ENCODE measurements at regions not wholly inside any gene's neighbourhood (a gene's known extent, or its start where the extent isn't known, plus 50 kb on each side); places are given as distances from the start of the nearest gene placed in this dataset.

GRCh38 chr3:116971531-116971930, 262.0 kb downstream of the TUSC7 start:
- DNase-seq = no peak
- Histone ChIP-seq H3K79me2 (ENCODE audit: low read length) (no peaks in the 10 kb centered on the region), H3K9ac (ENCODE audit: low read length) (no peak overlapping the region), H3K9me2 (replicated peaks; ENCODE audit: insufficient read depth, low read length) (no peaks in the 10 kb centered on the region), H3K4me3 (ENCODE audit: low read length) (no peak overlapping the region), H4K20me1 (ENCODE audit: insufficient read depth, low read length) (no peaks in the 10 kb centered on the region), H3F3A (ENCODE audit: insufficient read depth, low read length) (no peaks in the 10 kb centered on the region), H3K4me2 (ENCODE audit: low read depth, low read length) (no peak overlapping the region), H3K36me3 (replicated peaks; ENCODE audit: insufficient read depth, low read length) (no peaks in the 10 kb centered on the region), H2AFZ (ENCODE audit: low read length) (no peak overlapping the region), H3K27me3 (replicated peaks; ENCODE audit: insufficient read depth, low read length) (no peaks in the 10 kb centered on the region), H3K27ac (ENCODE audit: low read length) (no peak overlapping the region), H3K9me3 (replicated peaks; ENCODE audit: insufficient read depth, low read length) (no peaks in the 10 kb centered on the region), H3K4me1 (ENCODE audit: low read length) (no peaks in the 10 kb centered on the region)
- TF ChIP-seq CTCF (IDR thresholded peaks at IDR 0.05; ENCODE audit: low read length) (no peak), EZH2phosphoT487 (IDR thresholded peaks at IDR 0.05; ENCODE audit: low read length) (no peak), EZH2 (optimal IDR thresholded peaks at IDR 0.05; ENCODE audit: low read depth, low read length) (no peak)

- no peak for TF ChIP-seq EZH2phosphoT487 (IDR thresholded peaks at IDR 0.05; ENCODE audit: low read length)
- TF ChIP-seq CTCF (IDR thresholded peaks at IDR 0.05; ENCODE audit: low read length) = no peak
- no peak for TF ChIP-seq EZH2 (optimal IDR thresholded peaks at IDR 0.05; ENCODE audit: low read depth, low read length)
- Histone ChIP-seq H3K36me3 (replicated peaks; ENCODE audit: insufficient read depth, low read length) (no peaks in the 10 kb centered on the region), H3K9ac (ENCODE audit: low read length) (no peak overlapping the region), H3K4me1 (ENCODE audit: low read length) (no peaks in the 10 kb centered on the region), H3K27me3 (replicated peaks; ENCODE audit: insufficient read depth, low read length) (no peaks in the 10 kb centered on the region), H4K20me1 (ENCODE audit: insufficient read depth, low read length) (no peaks in the 10 kb centered on the region), H2AFZ (ENCODE audit: low read length) (no peak overlapping the region), H3F3A (ENCODE audit: insufficient read depth, low read length) (no peaks in the 10 kb centered on the region), H3K9me3 (replicated peaks; ENCODE audit: insufficient read depth, low read length) (no peaks in the 10 kb centered on the region), H3K4me3 (ENCODE audit: low read length) (no peak overlapping the region), H3K9me2 (replicated peaks; ENCODE audit: insufficient read depth, low read length) (no peaks in the 10 kb centered on the region), H3K79me2 (ENCODE audit: low read length) (no peaks in the 10 kb centered on the region), H3K4me2 (ENCODE audit: low read depth, low read length) (no peak overlapping the region), H3K27ac (ENCODE audit: low read length) (no peak overlapping the region)
- DNase-seq = no peak
These were observed 265.1 kb downstream of the TUSC7 start for GRCh38 chr3:116974702-116975101.

GRCh38 chr3:116977441-116977840, 267.9 kb downstream of the TUSC7 start:
- H3K9ac ChIP-seq (ENCODE audit: low read length) = no peak overlapping the region
- H3K27me3 ChIP-seq (replicated peaks; ENCODE audit: insufficient read depth, low read length) = no peaks in the 10 kb centered on the region
- H2AFZ ChIP-seq (ENCODE audit: low read length) = no peak overlapping the region
- no peaks in the 10 kb centered on the region for H3K9me3 ChIP-seq (replicated peaks; ENCODE audit: insufficient read depth, low read length)
- H3K79me2 ChIP-seq (ENCODE audit: low read length) = no peaks in the 10 kb centered on the region
- no peak overlapping the region for H3K4me3 ChIP-seq (ENCODE audit: low read length)
- no peak overlapping the region for H3K4me2 ChIP-seq (ENCODE audit: low read depth, low read length)
- H3K4me1 ChIP-seq (ENCODE audit: low read length) = no peaks in the 10 kb centered on the region
- no peak overlapping the region for H3K27ac ChIP-seq (ENCODE audit: low read length)
- no peak for DNase-seq
- no peaks in the 10 kb centered on the region for H3K36me3 ChIP-seq (replicated peaks; ENCODE audit: insufficient read depth, low read length)
- H4K20me1 ChIP-seq (ENCODE audit: insufficient read depth, low read length) = no peaks in the 10 kb centered on the region
- H3K9me2 ChIP-seq (replicated peaks; ENCODE audit: insufficient read depth, low read length) = no peaks in the 10 kb centered on the region
- no peak for TF ChIP-seq EZH2 (optimal IDR thresholded peaks at IDR 0.05; ENCODE audit: low read depth, low read length)
- no peak for TF ChIP-seq CTCF (IDR thresholded peaks at IDR 0.05; ENCODE audit: low read length)
- no peak for TF ChIP-seq EZH2phosphoT487 (IDR thresholded peaks at IDR 0.05; ENCODE audit: low read length)
- H3F3A ChIP-seq (ENCODE audit: insufficient read depth, low read length) = no peaks in the 10 kb centered on the region

Data from MM.1S (cell line).